Loucy (cell line): ENCODE measurements at regions not wholly inside any gene's neighbourhood (a gene's known extent, or its start where the extent isn't known, plus 50 kb on each side); places are given as distances from the start of the nearest gene placed in this dataset.

Experiments
- H2AFZ ChIP-seq: fragments of 200-600 bp; sonication (generic); 2 replicates; pipeline ENCODE4 v1.6.0; 2016; ENCODE audit warnings: antibody characterized with exemption, mild to moderate bottlenecking, low read length, moderate library complexity
- H3F3A ChIP-seq: fragments of 200-600 bp; 2 replicates; pipeline ENCODE4 v1.6.0; 2016; ENCODE audit warnings: antibody characterized with exemption, low read depth, mild to moderate bottlenecking
- H3K27me3 ChIP-seq: fragments of 200-600 bp; sonication (generic); 2 replicates; pipeline ENCODE4 v1.6.1; 2014; ENCODE audit warnings: low read length, mild to moderate bottlenecking; ENCODE audit not compliant: insufficient read depth, poor library complexity, severe bottlenecking
- H3K36me3 ChIP-seq: fragments of 200-600 bp; sonication (generic); 2 replicates; pipeline ENCODE4 v1.6.1; 2016; ENCODE audit warnings: low read length; ENCODE audit not compliant: insufficient read depth
- H3K4me1 ChIP-seq: fragments of 200-600 bp; sonication (generic); 2 replicates; pipeline ENCODE4 v1.5.1; 2014; ENCODE audit warnings: low read length, mild to moderate bottlenecking; ENCODE audit not compliant: insufficient read depth, poor library complexity, severe bottlenecking
- H3K4me2 ChIP-seq: fragments of 200-600 bp; sonication (generic); 2 replicates; pipeline ENCODE4 v1.6.0; 2014; ENCODE audit warnings: antibody characterized with exemption, low read length, low read depth, mild to moderate bottlenecking; ENCODE audit not compliant: poor library complexity, severe bottlenecking
- H3K4me3 ChIP-seq: fragments of 200-600 bp; sonication (generic); 2 replicates; pipeline ENCODE4 v1.5.1; 2014; ENCODE audit warnings: low read length, mild to moderate bottlenecking, mixed read lengths; ENCODE audit not compliant: poor library complexity, severe bottlenecking
- H3K79me2 ChIP-seq: fragments of 200-600 bp; sonication (generic); 2 replicates; pipeline ENCODE4 v1.6.1; 2014; ENCODE audit warnings: low read length; ENCODE audit not compliant: insufficient read depth
- H3K9ac ChIP-seq: fragments of 200-600 bp; sonication (generic); 2 replicates; pipeline ENCODE4 v1.6.0; 2014; ENCODE audit warnings: mild to moderate bottlenecking, low read depth, low read length, moderate library complexity; ENCODE audit not compliant: poor library complexity, severe bottlenecking
- H3K9me2 ChIP-seq: fragments of 200-600 bp; sonication (generic); replicated peaks from 2 replicates; pipeline ENCODE4 v1.6.1; 2016; ENCODE audit warnings: low read depth, low read length, mixed read lengths
- H3K9me3 ChIP-seq: fragments of 200-600 bp; sonication (generic); 2 replicates; pipeline ENCODE4 v1.6.1; 2014; ENCODE audit warnings: mild to moderate bottlenecking, antibody characterized with exemption, low read length, low read depth; ENCODE audit not compliant: insufficient read depth
- H4K20me1 ChIP-seq: fragments of 200-600 bp; sonication (generic); 2 replicates; pipeline ENCODE4 v1.6.0; 2014; ENCODE audit warnings: antibody characterized with exemption, low read length, mild to moderate bottlenecking; ENCODE audit not compliant: insufficient read depth, poor library complexity, severe bottlenecking
- EZH2phosphoT487 ChIP-seq: fragments of 200-600 bp; IDR thresholded peaks from 2 replicates; pipeline ENCODE4 v1.6.1; 2018; ENCODE audit warnings: antibody characterized with exemption, mild to moderate bottlenecking, moderate library complexity, borderline replicate concordance
- TF ChIP-seq, protein P1 (sequence below): fragments of 200-600 bp; sonication (generic); conservative IDR thresholded peaks from 2 replicates; pipeline ENCODE4 v1.5.1; 2014; ENCODE audit warnings: mild to moderate bottlenecking, antibody characterized with exemption, low read length

GRCh38 chr10:53469383-53469782 is 696.8 kb upstream of the MBL2 start:
- H3F3A ChIP-seq: no peaks in the 10 kb centered on the region
- TF ChIP-seq EZH2phosphoT487: no peak
- TF ChIP-seq, protein P1, sequence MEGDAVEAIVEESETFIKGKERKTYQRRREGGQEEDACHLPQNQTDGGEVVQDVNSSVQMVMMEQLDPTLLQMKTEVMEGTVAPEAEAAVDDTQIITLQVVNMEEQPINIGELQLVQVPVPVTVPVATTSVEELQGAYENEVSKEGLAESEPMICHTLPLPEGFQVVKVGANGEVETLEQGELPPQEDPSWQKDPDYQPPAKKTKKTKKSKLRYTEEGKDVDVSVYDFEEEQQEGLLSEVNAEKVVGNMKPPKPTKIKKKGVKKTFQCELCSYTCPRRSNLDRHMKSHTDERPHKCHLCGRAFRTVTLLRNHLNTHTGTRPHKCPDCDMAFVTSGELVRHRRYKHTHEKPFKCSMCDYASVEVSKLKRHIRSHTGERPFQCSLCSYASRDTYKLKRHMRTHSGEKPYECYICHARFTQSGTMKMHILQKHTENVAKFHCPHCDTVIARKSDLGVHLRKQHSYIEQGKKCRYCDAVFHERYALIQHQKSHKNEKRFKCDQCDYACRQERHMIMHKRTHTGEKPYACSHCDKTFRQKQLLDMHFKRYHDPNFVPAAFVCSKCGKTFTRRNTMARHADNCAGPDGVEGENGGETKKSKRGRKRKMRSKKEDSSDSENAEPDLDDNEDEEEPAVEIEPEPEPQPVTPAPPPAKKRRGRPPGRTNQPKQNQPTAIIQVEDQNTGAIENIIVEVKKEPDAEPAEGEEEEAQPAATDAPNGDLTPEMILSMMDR: no peak
- no peak overlapping the region for H3K9ac ChIP-seq
- H3K9me3 ChIP-seq: no peaks in the 10 kb centered on the region
- no peaks in the 10 kb centered on the region for H3K27me3 ChIP-seq
- no peak overlapping the region for H3K4me3 ChIP-seq
- H3K36me3 ChIP-seq: no peaks in the 10 kb centered on the region
- no peaks in the 10 kb centered on the region for H3K4me1 ChIP-seq
- H3K79me2 ChIP-seq: no peaks in the 10 kb centered on the region
- H2AFZ ChIP-seq: no peak overlapping the region
- no peak overlapping the region for H3K4me2 ChIP-seq
- H3K9me2 ChIP-seq: no peaks in the 10 kb centered on the region
- no peaks in the 10 kb centered on the region for H4K20me1 ChIP-seq

DNA sequence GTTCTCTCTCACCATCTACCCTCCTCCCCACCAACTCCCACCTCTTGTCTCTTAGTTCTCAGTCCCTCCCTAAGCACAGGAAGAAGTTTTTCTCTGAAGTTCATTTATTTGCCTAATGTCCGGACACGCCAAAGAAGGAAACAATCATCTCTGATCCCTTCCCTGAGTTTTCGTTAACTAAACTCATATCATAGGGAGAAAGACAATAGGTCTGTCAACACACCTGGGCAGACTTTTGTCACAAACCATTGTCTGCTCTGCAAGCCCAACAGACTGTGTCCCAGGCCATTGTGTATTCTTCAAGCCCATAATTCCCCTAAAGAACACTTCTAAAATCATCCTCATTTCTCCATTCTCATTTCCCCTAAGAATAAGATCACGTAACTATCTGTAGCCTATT is 691.0 kb upstream of the MBL2 start:
- Histone ChIP-seq H3K4me2 (no peak overlapping the region), H3F3A (no peaks in the 10 kb centered on the region), H3K79me2 (no peaks in the 10 kb centered on the region), H4K20me1 (no peaks in the 10 kb centered on the region), H3K36me3 (no peaks in the 10 kb centered on the region), H3K9ac (no peak overlapping the region), H2AFZ (no peak overlapping the region), H3K4me1 (no peaks in the 10 kb centered on the region), H3K9me3 (no peaks in the 10 kb centered on the region), H3K9me2 (no peaks in the 10 kb centered on the region), H3K4me3 (no peak overlapping the region), H3K27me3 (no peaks in the 10 kb centered on the region)
- no peak for TF ChIP-seq EZH2phosphoT487
- TF ChIP-seq, protein P1: no peak

DNA sequence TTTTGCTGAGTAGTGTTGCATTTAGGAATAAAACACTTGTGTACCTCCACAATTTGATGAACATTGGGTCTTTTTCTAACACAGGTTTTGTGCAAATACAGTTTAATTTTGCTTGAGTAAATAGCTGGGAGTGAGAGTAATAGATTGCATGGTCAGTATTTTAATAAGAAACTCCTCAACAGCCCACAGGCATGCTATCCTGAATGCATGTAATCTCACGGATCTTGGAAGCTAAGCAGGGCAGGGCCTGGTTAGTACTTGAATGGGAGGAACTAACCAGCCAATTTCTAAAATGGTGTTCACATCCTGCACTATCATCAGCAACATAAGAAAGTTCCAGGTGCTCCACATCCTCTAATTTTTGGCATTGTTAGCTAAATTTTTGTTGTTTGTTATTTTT is 685.4 kb upstream of the MBL2 start:
- H3K4me3 ChIP-seq: no peak overlapping the region
- H3K27me3 ChIP-seq: no peaks in the 10 kb centered on the region
- TF ChIP-seq, protein P1: no peak
- TF ChIP-seq EZH2phosphoT487: no peak
- no peaks in the 10 kb centered on the region for H3K79me2 ChIP-seq
- no peak overlapping the region for H3K9ac ChIP-seq
- H2AFZ ChIP-seq: no peak overlapping the region
- H3K4me2 ChIP-seq: no peak overlapping the region
- H3K9me3 ChIP-seq: no peaks in the 10 kb centered on the region
- no peaks in the 10 kb centered on the region for H3K9me2 ChIP-seq
- no peaks in the 10 kb centered on the region for H3F3A ChIP-seq
- H3K4me1 ChIP-seq: no peaks in the 10 kb centered on the region
- no peaks in the 10 kb centered on the region for H4K20me1 ChIP-seq
- H3K36me3 ChIP-seq: no peaks in the 10 kb centered on the region
